ENCODE measurements at regions not wholly inside any gene's neighbourhood (a gene's known extent, or its start where the extent isn't known, plus 50 kb on each side); places are given as distances from the start of the nearest gene placed in this dataset.

- POLR2A ChIA-PET: no interaction called here
- Mint-ChIP-seq H3K4me3 (ENCODE audit: unreplicated experiment) (no peak overlapping the region), H3K27me3 (ENCODE audit: insufficient read depth, unreplicated experiment) (peaks cover 31% of the 10 kb centered on the region), H3K9me3 (ENCODE audit: unreplicated experiment) (no peaks in the 10 kb centered on the region), H3K27ac (ENCODE audit: low read depth, unreplicated experiment) (no peak overlapping the region), H3K4me1 (ENCODE audit: insufficient read depth, unreplicated experiment) (no peaks in the 10 kb centered on the region), H3K36me3 (ENCODE audit: insufficient read depth, unreplicated experiment) (no peaks in the 10 kb centered on the region)
- TF ChIP-seq, protein P1, sequence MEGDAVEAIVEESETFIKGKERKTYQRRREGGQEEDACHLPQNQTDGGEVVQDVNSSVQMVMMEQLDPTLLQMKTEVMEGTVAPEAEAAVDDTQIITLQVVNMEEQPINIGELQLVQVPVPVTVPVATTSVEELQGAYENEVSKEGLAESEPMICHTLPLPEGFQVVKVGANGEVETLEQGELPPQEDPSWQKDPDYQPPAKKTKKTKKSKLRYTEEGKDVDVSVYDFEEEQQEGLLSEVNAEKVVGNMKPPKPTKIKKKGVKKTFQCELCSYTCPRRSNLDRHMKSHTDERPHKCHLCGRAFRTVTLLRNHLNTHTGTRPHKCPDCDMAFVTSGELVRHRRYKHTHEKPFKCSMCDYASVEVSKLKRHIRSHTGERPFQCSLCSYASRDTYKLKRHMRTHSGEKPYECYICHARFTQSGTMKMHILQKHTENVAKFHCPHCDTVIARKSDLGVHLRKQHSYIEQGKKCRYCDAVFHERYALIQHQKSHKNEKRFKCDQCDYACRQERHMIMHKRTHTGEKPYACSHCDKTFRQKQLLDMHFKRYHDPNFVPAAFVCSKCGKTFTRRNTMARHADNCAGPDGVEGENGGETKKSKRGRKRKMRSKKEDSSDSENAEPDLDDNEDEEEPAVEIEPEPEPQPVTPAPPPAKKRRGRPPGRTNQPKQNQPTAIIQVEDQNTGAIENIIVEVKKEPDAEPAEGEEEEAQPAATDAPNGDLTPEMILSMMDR (IDR thresholded peaks at IDR 0.05; ENCODE audit: unreplicated experiment): no peak
- DNase-seq (ENCODE audit: unreplicated experiment): no peak
- intact Hi-C loops (cut with micrococcal nuclease): loop anchor here (10.0 kb wide), 1 partner anchor 208 kb away; the partner anchor contains the start of gene GADD45G
- no TSS peak for BruUV-seq (replicated peaks)
- CTCF ChIA-PET: interaction anchor here (0.9 kb wide), 1 partner anchor 19 kb away, joined by 3 read pairs; no protein-coding TSS in a partner anchor
Measured at GRCh38 chr9:89812556-89813181, 207.9 kb downstream of the GADD45G start.

GRCh38 chr9:89813482-89813881 is 208.7 kb downstream of the GADD45G start:
- Mint-ChIP-seq H3K36me3 (ENCODE audit: insufficient read depth, unreplicated experiment) (no peaks in the 10 kb centered on the region), H3K27ac (ENCODE audit: low read depth, unreplicated experiment) (no peak overlapping the region), H3K4me1 (ENCODE audit: insufficient read depth, unreplicated experiment) (no peaks in the 10 kb centered on the region), H3K4me3 (ENCODE audit: unreplicated experiment) (no peak overlapping the region), H3K9me3 (ENCODE audit: unreplicated experiment) (no peaks in the 10 kb centered on the region), H3K27me3 (ENCODE audit: insufficient read depth, unreplicated experiment) (peaks cover 31% of the 10 kb centered on the region)
- intact Hi-C loops (cut with micrococcal nuclease): loop anchor here (10.0 kb wide), 1 partner anchor 209 kb away; the partner anchor contains the start of gene GADD45G
- no peak for DNase-seq (ENCODE audit: unreplicated experiment)
- no TSS peak for BruUV-seq (replicated peaks)
- TF ChIP-seq, protein P1 (IDR thresholded peaks at IDR 0.05; ENCODE audit: unreplicated experiment): no peak
- ChIA-PET POLR2A (interaction anchor here (0.6 kb wide), 1 partner anchor 210 kb away, joined by 3 read pairs; no protein-coding TSS in a partner anchor), CTCF (interaction anchor here (0.9 kb wide), 1 partner anchor 18 kb away, joined by 3 read pairs; no protein-coding TSS in a partner anchor)

DNA sequence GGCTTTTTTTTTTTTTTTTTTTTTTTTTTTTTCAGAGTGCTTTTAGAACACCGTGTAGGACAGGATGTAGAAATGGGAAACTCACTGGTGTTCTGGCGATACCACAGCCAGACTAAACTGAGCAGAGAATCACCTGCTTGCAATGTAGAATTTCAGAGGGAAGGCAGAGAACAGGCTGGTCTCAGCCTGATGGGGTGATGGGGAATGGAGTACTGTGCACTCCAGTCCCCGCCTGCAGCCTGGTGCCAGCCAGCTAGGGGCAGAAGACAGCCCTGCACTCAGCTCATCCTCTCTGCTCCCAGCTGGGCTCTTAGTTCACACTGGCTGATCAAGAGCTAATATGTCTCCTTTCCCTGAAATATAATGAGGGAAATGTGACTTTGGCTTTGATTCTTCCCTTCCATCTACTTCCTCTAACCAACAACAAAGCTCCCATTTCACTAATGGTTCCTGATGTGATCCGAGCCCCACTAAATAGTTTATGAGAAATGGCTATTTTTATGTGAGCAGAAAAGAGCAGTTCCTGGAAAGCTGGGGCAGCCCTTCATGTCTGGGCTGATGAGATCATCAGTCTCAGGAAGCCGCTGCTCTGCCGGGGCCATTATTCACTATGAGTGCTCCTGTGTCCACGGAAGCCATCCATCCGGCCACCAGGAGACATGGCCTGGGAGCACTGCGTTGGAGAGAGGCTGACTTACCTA is 209.7 kb downstream of the GADD45G start:
- intact Hi-C loops (cut with micrococcal nuclease): loop anchor here (10.0 kb wide), 1 partner anchor 210 kb away; the partner anchor contains the start of gene GADD45G
- no peaks in the 10 kb centered on the region for H3K4me1 Mint-ChIP-seq (ENCODE audit: insufficient read depth, unreplicated experiment)
- CTCF ChIA-PET: no interaction called here
- POLR2A ChIA-PET: no interaction called here
- no peak overlapping the region for H3K27ac Mint-ChIP-seq (ENCODE audit: low read depth, unreplicated experiment)
- H3K4me3 Mint-ChIP-seq (ENCODE audit: unreplicated experiment): no peak overlapping the region
- no peaks in the 10 kb centered on the region for H3K9me3 Mint-ChIP-seq (ENCODE audit: unreplicated experiment)
- BruUV-seq (replicated peaks): no TSS peak
- DNase-seq (ENCODE audit: unreplicated experiment): no peak
- TF ChIP-seq, protein P1 (IDR thresholded peaks at IDR 0.05; ENCODE audit: unreplicated experiment): no peak
- H3K36me3 Mint-ChIP-seq (ENCODE audit: insufficient read depth, unreplicated experiment): no peaks in the 10 kb centered on the region
- peaks cover 31% of the 10 kb centered on the region for H3K27me3 Mint-ChIP-seq (ENCODE audit: insufficient read depth, unreplicated experiment)

GRCh38 chr9:89815061-89815902 is 210.5 kb downstream of the GADD45G start:
- Mint-ChIP-seq H3K27me3 (ENCODE audit: insufficient read depth, unreplicated experiment) (peaks cover 37% of the 10 kb centered on the region), H3K27ac (ENCODE audit: low read depth, unreplicated experiment) (no peak overlapping the region), H3K9me3 (ENCODE audit: unreplicated experiment) (no peaks in the 10 kb centered on the region), H3K36me3 (ENCODE audit: insufficient read depth, unreplicated experiment) (no peaks in the 10 kb centered on the region), H3K4me1 (ENCODE audit: insufficient read depth, unreplicated experiment) (no peaks in the 10 kb centered on the region), H3K4me3 (ENCODE audit: unreplicated experiment) (no peak overlapping the region)
- ChIA-PET CTCF (no interaction called here), POLR2A (no interaction called here)
- TF ChIP-seq, protein P1 (IDR thresholded peaks at IDR 0.05; ENCODE audit: unreplicated experiment): no peak
- DNase-seq (ENCODE audit: unreplicated experiment): no peak
- intact Hi-C loops (cut with micrococcal nuclease): loop anchor here (10.0 kb wide), 1 partner anchor 210 kb away; the partner anchor contains the start of gene GADD45G
- no TSS peak for BruUV-seq (replicated peaks)

Data from MCF 10A (cell line).